ENCODE measurements at regions not wholly inside any gene's neighbourhood (a gene's known extent, or its start where the extent isn't known, plus 50 kb on each side); places are given as distances from the start of the nearest gene placed in this dataset.

DNA sequence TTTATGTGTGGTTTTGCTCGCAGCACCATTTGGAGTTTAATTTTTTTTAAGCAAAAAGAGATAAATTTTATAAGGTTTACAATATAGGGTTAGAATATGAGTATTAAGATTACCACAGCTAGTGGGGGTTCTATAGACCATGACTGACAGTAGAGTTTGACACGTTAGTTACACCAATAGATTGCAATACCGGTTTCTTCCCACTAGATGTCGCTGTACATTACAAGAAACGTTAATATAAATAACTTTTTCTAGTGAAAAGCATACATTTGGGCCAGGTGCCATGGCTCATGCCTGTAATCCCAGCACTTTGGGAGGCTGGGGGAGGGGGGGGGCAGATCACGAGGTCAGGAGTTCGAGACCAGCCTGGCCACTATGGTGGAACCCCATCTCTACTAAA is 433.6 kb downstream of the MAGEB5 start:
- TF ChIP-seq CTCF (IDR thresholded peaks at IDR 0.05) (peak in 11 of 12 donors; percentile 6 to 55 (median 21)), POLR2A (IDR thresholded peaks at IDR 0.05) (no peak)
